IMR-90 (cell line): ENCODE measurements at regions not wholly inside any gene's neighbourhood (a gene's known extent, or its start where the extent isn't known, plus 50 kb on each side); places are given as distances from the start of the nearest gene placed in this dataset.

ENCODE experiments used
- ATAC-seq: fragments of 200-7000 bp; cut with Tn5 transposase; 2 replicates; pipeline ENCODE4 v1.9.1; 2020; ENCODE audit warnings: low read depth, mild to moderate bottlenecking, moderate library complexity
- BruUV-seq: library from RNA; stranded (reverse); fragments of 400-500 nt; replicated peaks from 2 replicates; lab custom pipeline; 2021; lab: Mats Ljungman, UMichigan
- CTCF ChIA-PET: fragments of 300-600 bp; formaldehyde crosslinking; extraction: SDS; loops from one replicate; lab custom pipeline; 2021; ENCODE audit warnings: antibody characterized with exemption; lab: Yijun Ruan, JAX
- POLR2A ChIA-PET: fragments of 300-600 bp; sonication (Branson Sonifier 250); formaldehyde crosslinking; loops from one replicate; lab custom pipeline; 2022; ENCODE audit warnings: antibody characterized with exemption; ENCODE audit not compliant: unreplicated experiment; lab: Charles Lee
- DNase-seq: peaks from one replicate; pipeline ENCODE4 v3.0.0; 2013
- H2AFZ ChIP-seq: replicated peaks from 2 replicates; pipeline ENCODE3; 2013; ENCODE audit warnings: low read length, mild to moderate bottlenecking; ENCODE audit not compliant: poor library complexity
- H2AK5ac ChIP-seq: 2 replicates; pipeline ENCODE4 v1.6.1; 2013; ENCODE audit warnings: low read depth, low read length, inconsistent platforms
- H2AK9ac ChIP-seq: replicated peaks from 2 replicates; pipeline ENCODE3; 2013; ENCODE audit warnings: mild to moderate bottlenecking, low read depth, low read length, moderate library complexity; ENCODE audit not compliant: poor library complexity
- H2BK120ac ChIP-seq: 2 replicates; pipeline ENCODE4 v1.6.1; 2013; ENCODE audit warnings: low read depth, low read length, inconsistent platforms
- H2BK15ac ChIP-seq: 3 replicates; pipeline ENCODE4 v1.6.1; 2013; ENCODE audit warnings: low read depth, low read length, inconsistent platforms
- H2BK20ac ChIP-seq: 2 replicates; pipeline ENCODE4 v1.6.1; 2013; ENCODE audit warnings: low read depth, mild to moderate bottlenecking, inconsistent platforms, low read length, moderate library complexity
- H2BK5ac ChIP-seq: 2 replicates; pipeline ENCODE4 v1.6.1; 2013; ENCODE audit warnings: mild to moderate bottlenecking, low read depth, low read length, inconsistent platforms; ENCODE audit not compliant: poor library complexity, severe bottlenecking
- H3K14ac ChIP-seq: replicated peaks from 2 replicates; pipeline ENCODE4 v1.6.1; 2013; ENCODE audit warnings: low read depth, low read length, inconsistent platforms
- H3K18ac ChIP-seq: 2 replicates; pipeline ENCODE4 v1.6.1; 2013; ENCODE audit warnings: low read depth, low read length, control low read depth
- H3K23ac ChIP-seq: 2 replicates; pipeline ENCODE4 v1.6.1; 2013; ENCODE audit warnings: low read depth, low read length, inconsistent platforms
- H3K27ac ChIP-seq: 2 replicates; pipeline ENCODE4 v1.5.1; 2013; ENCODE audit warnings: mild to moderate bottlenecking, control low read depth, low read length; ENCODE audit not compliant: insufficient read depth
- H3K27me3 ChIP-seq: 2 replicates; pipeline ENCODE4 v1.6.1; 2013; ENCODE audit warnings: low read length; ENCODE audit not compliant: control insufficient read depth, insufficient read depth
- H3K36me3 ChIP-seq: 2 replicates; pipeline ENCODE4 v1.6.1; 2013; ENCODE audit warnings: low read length, mixed read lengths; ENCODE audit not compliant: control insufficient read depth, insufficient read depth
- H3K4ac ChIP-seq: 2 replicates; pipeline ENCODE4 v1.6.1; 2013; ENCODE audit warnings: low read depth, low read length, inconsistent platforms
- H3K4me1 ChIP-seq: 2 replicates; pipeline ENCODE4 v1.6.1; 2013; ENCODE audit warnings: low read length, mixed read lengths; ENCODE audit not compliant: control insufficient read depth, insufficient read depth
- H3K4me2 ChIP-seq: 2 replicates; pipeline ENCODE4 v1.6.1; 2013; ENCODE audit warnings: low read depth, mild to moderate bottlenecking, control low read depth, low read length, moderate library complexity
- H3K4me3 ChIP-seq: 2 replicates; pipeline ENCODE4 v1.5.1; 2013; ENCODE audit warnings: low read depth, mild to moderate bottlenecking, control low read depth, low read length, moderate library complexity; ENCODE audit not compliant: insufficient read depth
- H3K56ac ChIP-seq: 2 replicates; pipeline ENCODE4 v1.6.1; 2013; ENCODE audit warnings: low read length, inconsistent platforms; ENCODE audit not compliant: insufficient read depth; ENCODE audit errors: extremely low read depth
- H3K79me1 ChIP-seq, 2 experiments: 2 replicates each; pipeline ENCODE4 v1.6.1; 2013; ENCODE audit warnings: low read length in 2 of 2, inconsistent platforms in 1 of 2, low read depth in 1 of 2
- H3K9ac ChIP-seq: 2 replicates; pipeline ENCODE4 v1.6.1; 2013; ENCODE audit warnings: low read depth, low read length, control low read depth
- H3K9me1 ChIP-seq: 2 replicates; pipeline ENCODE4 v1.6.1; 2013; ENCODE audit warnings: low read length, inconsistent platforms; ENCODE audit not compliant: insufficient read depth
- H3K9me3 ChIP-seq: 2 replicates; pipeline ENCODE4 v1.6.1; 2013; ENCODE audit warnings: low read length; ENCODE audit not compliant: control insufficient read depth, insufficient read depth
- H4K20me1 ChIP-seq: 2 replicates; pipeline ENCODE4 v1.6.1; 2013; ENCODE audit warnings: low read length, inconsistent platforms; ENCODE audit not compliant: insufficient read depth
- H4K5ac ChIP-seq: 2 replicates; pipeline ENCODE4 v1.6.1; 2013; ENCODE audit warnings: mild to moderate bottlenecking, low read depth, low read length, control low read depth
- H4K8ac ChIP-seq, 2 experiments: 2 replicates each; pipeline ENCODE4 v1.6.1; 2013; ENCODE audit warnings: low read depth in 2 of 2, low read length in 2 of 2, control low read depth in 1 of 2, inconsistent platforms in 1 of 2
- H4K91ac ChIP-seq: 2 replicates; pipeline ENCODE4 v1.6.1; 2013; ENCODE audit warnings: low read depth, low read length, inconsistent platforms; ENCODE audit not compliant: insufficient read depth
- BHLHE40 ChIP-seq: fragments of 150-350 bp; IDR thresholded peaks from 2 replicates; pipeline ENCODE4 v1.6.1; 2016; ENCODE audit warnings: mild to moderate bottlenecking, low read depth, low read length
- CEBPB ChIP-seq: IDR thresholded peaks from 2 replicates; pipeline ENCODE4 v1.6.1; 2012; ENCODE audit warnings: low read depth, low read length, improper control_type of control experiment
- CTCF ChIP-seq: conservative IDR thresholded peaks from 2 replicates; pipeline ENCODE4 v1.5.1; 2012; ENCODE audit warnings: mild to moderate bottlenecking, low read depth, low read length, improper control_type of control experiment
- ELK1 ChIP-seq: fragments of 150-350 bp; IDR thresholded peaks from 2 replicates; pipeline ENCODE4 v1.6.1; 2016; ENCODE audit warnings: low read depth, mild to moderate bottlenecking, low read length, moderate library complexity, borderline replicate concordance
- FOS ChIP-seq: fragments of 150-350 bp; IDR thresholded peaks from 2 replicates; pipeline ENCODE4 v1.6.1; 2016; ENCODE audit warnings: low read depth, low read length
- MXI1 ChIP-seq: IDR thresholded peaks from 2 replicates; pipeline ENCODE4 v1.6.1; 2012; ENCODE audit warnings: low read depth, mild to moderate bottlenecking, low read length, moderate library complexity, borderline replicate concordance
- NFE2L2 ChIP-seq: fragments of 150-350 bp; IDR thresholded peaks from 2 replicates; pipeline ENCODE4 v1.6.1; 2016; ENCODE audit warnings: low read depth, mild to moderate bottlenecking, low read length
- POLR2A ChIP-seq: IDR thresholded peaks from 2 replicates; pipeline ENCODE4 v1.6.1; 2012; ENCODE audit warnings: mild to moderate bottlenecking, low read depth, low read length
- RAD21 ChIP-seq: IDR thresholded peaks from 2 replicates; pipeline ENCODE4 v1.6.1; 2012; ENCODE audit warnings: low read length, improper control_type of control experiment
- SMC3 ChIP-seq: fragments of 150-350 bp; IDR thresholded peaks from 2 replicates; pipeline ENCODE4 v1.6.1; 2016; ENCODE audit warnings: low read depth, mild to moderate bottlenecking, antibody characterized with exemption, low read length, moderate library complexity
- WGBS, 2 experiments: methylation state at CpG; one replicate each; pipeline versions ENCODE4 v1.1.5 to v1.1.7; 2013; ENCODE audit warnings: missing lambda C conversion rate in 2 of 2; ENCODE audit not compliant: insufficient read length in 1 of 2; ENCODE audit errors: extremely low coverage in 2 of 2; 5-methylcytosine and 5-hydroxymethylcytosine counted together
- dilution Hi-C: fragments of 300-500 bp; cut with HindIII; formaldehyde crosslinking; loops from one replicate; pipeline ENCODE4 v1.14.3; 2018; ENCODE audit warnings: low sequenced_read_pairs; ENCODE audit not compliant: unreplicated experiment
- in situ Hi-C: fragments of 300-500 bp; cut with MboI; formaldehyde crosslinking; loops from 3 replicates; pipeline ENCODE4 v1.14.3; 2019; ENCODE audit warnings: low sequenced_read_pairs, inconsistent platforms, mixed read lengths
- intact Hi-C: fragments of 100-400 bp; cut with micrococcal nuclease; formaldehyde crosslinking; loops from 2 replicates; pipeline ENCODE4 v1.10.0; 2022

GRCh38 chr6:93848031-93848742 lies 428.8 kb upstream of the EPHA7 start:
- Histone ChIP-seq H2AFZ (no peak overlapping the region), H3K27me3 (no peaks in the 10 kb centered on the region), H3K23ac (no peak overlapping the region), H4K91ac (no peak overlapping the region), H2BK5ac (no peak overlapping the region), H2BK20ac (no peak overlapping the region), H3K27ac (no peak overlapping the region), H3K4ac (no peak overlapping the region), H4K5ac (no peak overlapping the region), H3K4me1 (no peaks in the 10 kb centered on the region), H3K9me1 (no peaks in the 10 kb centered on the region), H2BK15ac (no peak overlapping the region), H2AK9ac (no peak overlapping the region), H3K14ac (no peak overlapping the region), H3K56ac (no peak overlapping the region), H3K79me1 (no peaks in the 10 kb centered on the region), H2BK120ac (no peak overlapping the region), H3K18ac (no peak overlapping the region), H3K4me3 (no peak overlapping the region), H3K4me2 (no peak overlapping the region), H4K20me1 (no peaks in the 10 kb centered on the region), H3K9me3 (no peaks in the 10 kb centered on the region; the same call in 1 of the 2 replicates), H3K9ac (no peak overlapping the region), H4K8ac (no peak overlapping the region), H2AK5ac (no peak overlapping the region), H3K36me3 (no peaks in the 10 kb centered on the region)
- ATAC-seq (no peak), DNase-seq (no peak)
- BruUV-seq = no TSS peak
- dilution Hi-C loops = no loop called here
- ChIA-PET CTCF (no interaction called here), POLR2A (no interaction called here)
- WGBS, 2 experiments = no CpG with 5 or more reads among the region's 5 CpGs
- TF ChIP-seq RAD21 (no peak), ELK1 (no peak), CTCF (no peak), CEBPB (no peak), NFE2L2 (no peak), POLR2A (no peak), MXI1 (no peak), FOS (no peak), SMC3 (no peak), BHLHE40 (no peak)
- in situ Hi-C loops = no loop called here
- intact Hi-C loops = no loop called here
